HG02852 (cell line): ENCODE measurements at regions not wholly inside any gene's neighbourhood (a gene's known extent, or its start where the extent isn't known, plus 50 kb on each side); places are given as distances from the start of the nearest gene placed in this dataset.
"Not testable (repeated sequence)": the region's sequence is repeated elsewhere in the genome, so short reads cannot be mapped to it uniquely, and the experiment has no call there.

Experiments used
- ATAC-seq: cut with Tn5 transposase; IDR thresholded peaks from one replicate; pipeline ENCODE4 v1.9.1; 2021; ENCODE audit warnings: mild to moderate bottlenecking, moderate library complexity; ENCODE audit not compliant: unreplicated experiment

DNA sequence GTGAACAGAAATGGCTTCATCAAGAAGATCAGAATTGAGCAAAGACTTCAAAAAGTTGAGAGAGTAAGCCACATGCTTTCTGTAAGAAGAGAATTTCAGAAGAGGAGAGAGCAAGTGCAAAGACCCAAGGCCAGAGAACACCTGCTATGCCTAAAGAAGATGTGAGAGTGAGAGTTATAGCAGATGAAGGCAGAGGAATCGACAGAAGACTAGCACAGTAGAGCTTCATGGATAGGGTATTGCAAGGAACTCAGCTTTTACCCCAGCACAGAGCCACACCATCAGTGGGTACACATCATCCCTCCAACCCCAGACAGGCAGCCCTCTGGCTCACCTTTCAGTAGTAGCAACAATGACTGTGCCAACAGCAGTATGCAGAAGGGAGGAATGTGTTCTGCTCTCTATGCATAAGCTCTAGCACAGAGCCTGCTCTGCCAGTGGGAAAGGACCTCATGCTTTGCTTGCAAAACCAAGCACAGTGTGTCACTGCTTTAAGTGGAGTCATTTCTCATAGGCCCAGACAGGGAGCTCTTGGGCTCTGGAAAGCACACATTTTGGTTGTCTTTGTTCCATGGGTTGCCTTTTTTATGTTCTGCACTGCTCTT, 318.6 kb downstream of the NAF1 start:
- ATAC-seq: no peak

DNA sequence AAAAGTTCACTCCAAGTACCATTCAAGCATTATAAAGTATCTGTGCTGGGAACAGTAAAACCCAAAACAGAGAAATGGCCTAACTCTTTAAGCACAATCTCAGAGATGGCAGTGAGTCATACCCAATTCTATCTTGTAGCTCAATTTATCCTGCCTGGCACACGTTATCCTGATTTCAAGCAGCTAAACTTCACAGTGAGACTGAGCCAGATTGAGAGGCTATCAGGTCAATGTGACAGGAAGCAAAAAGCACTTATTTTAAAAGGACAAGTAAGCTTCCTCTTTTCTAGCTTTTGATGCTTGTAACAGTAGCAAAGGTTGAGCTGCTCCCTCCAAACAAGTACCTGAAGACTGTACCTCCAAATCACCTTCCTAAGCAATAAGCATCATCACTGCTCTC, 324.9 kb downstream of the NAF1 start:
- ATAC-seq: no peak

DNA sequence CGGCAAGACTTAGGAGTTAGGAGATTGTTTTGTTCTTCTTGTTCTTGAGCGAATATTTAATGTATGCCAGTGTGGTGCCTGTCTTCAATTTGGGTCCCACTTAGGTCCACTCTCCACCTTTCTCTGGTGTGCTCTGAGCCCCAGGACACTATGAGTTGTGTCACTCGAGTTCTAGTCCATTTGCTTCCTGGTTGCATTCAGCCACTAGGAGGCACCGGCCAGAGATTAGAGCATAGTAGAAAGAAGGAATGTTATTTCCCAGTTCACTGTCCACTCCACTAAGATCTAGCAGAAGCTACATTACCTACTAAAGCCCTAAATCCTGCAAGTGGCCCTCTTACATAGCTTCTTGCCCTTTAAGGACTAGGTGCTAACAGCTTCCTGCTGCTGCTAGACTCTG, 326.9 kb downstream of the NAF1 start:
- no peak for ATAC-seq

DNA sequence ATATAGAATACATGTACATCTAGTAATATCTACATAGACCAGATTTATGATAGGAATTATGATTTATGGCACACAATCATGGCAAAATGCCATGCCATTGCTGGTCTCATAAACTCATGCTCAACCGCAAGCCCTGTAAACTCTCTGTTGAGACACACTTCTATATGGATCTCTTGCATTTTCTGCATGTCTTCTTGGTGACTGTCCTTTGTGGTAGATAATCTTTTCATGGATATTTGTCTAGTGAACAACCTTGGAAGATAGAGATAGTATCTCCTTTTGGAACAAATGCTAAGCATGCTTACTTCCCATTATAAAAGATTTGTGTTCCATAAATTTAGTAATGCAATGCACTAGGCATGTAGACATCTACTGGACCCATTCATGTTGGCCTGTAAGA, 328.0 kb downstream of the NAF1 start:
- ATAC-seq: no peak

DNA sequence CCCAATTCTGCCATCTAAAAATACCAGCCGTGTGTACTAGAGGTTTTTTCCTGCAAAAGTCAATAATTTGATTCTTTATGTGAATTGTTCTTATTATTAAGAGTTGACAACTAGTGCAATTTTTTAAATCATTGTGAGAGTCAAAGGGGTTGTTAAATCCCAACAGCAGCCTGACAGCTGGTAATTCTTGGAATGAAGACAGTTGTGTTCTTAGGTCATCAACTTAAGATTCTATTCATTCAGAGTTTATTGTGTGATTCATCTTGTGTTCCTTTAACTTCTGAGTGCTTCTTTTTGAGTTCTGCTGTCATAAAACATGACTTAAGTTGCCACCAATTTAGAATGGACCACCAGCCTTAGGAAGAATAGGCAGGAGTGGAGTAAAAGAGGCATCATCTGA, 329.0 kb downstream of the NAF1 start:
- ATAC-seq: no peak

DNA sequence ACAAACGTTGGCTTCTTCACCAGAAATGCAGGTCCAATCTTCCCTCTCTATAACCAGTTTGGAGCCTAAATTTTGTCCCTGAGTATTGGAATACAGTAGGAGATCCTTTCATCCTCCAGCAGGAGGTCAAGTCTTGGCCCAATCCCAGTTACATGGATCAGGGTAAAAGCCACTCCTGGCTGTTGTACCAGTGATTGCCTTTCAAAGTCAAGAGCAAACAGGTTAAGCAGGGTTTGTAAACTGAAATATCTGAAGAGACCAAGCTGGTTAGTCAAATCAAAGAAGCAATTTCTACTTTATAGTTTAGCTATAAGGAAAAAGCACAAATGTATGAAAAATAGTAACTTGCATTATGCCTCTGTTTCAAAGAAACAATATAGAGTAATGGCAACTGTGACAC, 329.4 kb downstream of the NAF1 start:
- ATAC-seq: no peak

DNA sequence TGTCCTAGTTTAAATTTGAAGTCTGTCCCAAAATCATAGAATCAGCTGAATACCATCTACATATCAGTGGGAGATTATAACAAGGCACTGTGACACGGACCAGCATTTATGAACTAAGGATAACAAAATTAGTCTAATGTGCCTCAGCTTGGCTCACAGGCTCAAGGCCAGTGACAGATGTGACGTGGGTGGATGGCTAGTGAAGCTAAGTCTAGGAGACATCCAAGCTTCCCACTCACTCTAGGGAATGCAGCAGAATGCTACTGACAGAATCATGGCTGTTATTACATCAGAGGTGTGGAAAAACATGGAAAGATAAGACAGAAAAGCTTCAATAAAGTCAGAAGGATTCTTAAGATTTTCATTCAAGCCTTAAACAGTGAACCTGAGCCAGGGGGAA, 329.9 kb downstream of the NAF1 start:
- no peak for ATAC-seq

DNA sequence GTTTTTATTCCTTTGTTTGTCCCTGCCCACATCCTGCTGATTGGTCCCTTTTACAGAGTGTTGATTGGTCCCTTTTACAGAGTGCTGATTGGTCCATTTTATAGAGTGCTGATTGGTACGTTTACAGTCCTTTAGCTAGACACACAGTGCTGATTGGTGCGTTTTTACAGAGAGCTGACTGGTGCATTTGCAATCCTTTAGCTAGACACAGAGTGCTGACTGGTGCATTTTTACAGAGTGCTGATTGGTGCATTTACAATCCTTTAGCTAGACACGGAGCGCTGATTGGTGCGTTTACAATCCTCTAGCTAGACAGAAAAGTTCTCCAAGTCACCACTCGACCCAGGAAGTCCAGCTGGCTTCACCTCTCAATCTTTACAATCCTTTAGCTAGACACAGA, 330.4 kb downstream of the NAF1 start:
- not testable (repeated sequence) for ATAC-seq

DNA sequence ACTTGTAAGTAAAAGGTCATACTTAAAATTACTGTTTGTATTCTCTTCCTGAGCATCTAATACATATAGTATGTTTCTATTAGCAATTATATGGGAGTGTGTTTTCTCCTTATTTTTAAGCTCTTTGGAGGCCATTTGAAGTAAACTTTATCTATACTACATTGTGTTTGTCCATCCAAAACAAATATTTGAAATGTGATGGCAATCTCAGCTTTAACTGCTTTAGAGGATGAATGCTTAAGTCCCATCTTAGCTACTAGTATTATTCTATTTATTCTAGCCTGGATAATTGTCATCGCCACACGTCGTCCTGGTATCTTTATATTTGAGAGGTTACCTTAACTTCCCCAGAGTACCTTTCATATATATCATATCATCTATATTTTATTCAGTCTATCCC, 335.8 kb downstream of the NAF1 start:
- ATAC-seq: no peak

DNA sequence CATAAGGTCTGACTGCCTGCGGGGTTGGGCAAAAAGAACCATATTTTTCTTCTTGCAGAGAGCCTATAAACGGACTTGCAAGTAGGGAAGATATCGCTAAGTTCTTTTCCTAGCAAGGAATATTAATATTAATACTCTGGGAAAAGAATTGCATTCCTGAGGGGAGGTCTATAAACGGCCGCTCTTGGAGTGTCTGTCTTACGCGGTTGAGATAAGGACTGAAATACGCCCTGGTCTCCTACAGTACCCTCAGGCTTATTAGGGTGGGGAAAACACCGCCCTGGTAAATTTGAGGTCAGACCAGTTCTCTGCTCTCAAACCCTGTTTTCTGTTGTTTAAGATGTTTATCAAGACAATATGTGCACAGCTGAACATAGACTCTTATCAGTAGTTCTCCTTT, 349.3 kb downstream of the NAF1 start:
- not testable (repeated sequence) for ATAC-seq

DNA sequence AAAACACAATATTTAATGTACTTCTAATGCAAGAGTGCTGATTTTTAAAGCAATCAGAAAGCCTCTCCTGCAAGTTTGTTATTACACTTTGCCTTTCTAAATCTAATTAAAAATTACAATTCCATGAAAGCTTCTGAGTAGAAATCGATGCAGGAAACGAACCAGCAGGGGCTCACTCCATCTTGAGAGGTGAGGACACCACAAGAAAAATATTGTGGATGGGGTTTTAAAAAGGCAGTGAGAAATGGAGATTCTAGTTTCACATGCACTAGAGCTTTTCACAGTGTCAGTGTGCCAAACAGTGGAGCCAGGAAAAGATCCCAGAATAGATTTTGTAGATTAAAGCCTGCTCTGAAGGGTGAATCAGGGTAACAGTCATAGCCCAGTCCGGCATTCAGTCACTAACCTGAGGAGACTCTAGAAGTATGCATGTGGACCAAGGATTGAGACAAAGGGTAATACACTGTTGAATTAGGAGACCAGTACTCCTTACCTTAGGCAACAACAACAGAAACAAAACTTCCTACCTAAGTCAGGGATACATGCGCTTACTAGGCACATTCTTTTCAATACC, 362.3 kb downstream of the NAF1 start:
- ATAC-seq: no peak

DNA sequence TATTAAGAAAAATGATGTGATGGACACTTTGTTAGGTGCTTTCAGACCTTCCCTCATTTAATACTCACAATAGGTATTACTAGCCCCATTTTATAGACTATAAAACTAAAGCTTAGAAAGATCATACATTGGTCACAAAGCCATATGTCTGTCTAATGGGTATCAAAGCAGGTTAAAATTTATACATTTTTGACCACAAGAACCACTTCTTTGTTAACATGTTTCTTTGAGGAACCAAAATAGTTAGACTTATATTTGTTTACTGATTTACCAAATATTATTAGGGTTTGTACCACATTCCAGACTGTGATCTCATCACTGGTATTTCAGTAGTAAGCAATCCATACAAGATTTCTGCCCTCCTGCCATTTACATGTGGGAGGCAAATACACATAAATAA, 363.3 kb downstream of the NAF1 start:
- ATAC-seq: no peak

DNA sequence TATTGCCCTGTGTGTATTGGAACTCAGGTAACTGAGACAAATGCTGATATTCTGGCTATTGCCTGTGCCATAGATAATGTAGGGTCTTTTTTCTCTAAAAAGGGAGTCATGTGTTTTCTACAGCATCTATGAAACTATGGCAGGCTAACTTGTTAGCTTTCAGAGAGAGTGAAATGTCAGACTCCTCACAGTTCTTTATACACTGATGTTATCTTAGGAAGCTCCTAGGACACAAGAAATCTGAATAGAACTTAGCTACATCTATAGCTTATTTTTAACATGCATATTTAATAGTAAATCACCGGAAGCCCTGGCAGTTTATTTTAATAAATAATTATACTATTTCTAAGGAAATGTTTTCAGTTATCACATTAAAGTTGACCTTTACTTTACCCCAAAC, 369.6 kb downstream of the NAF1 start:
- no peak for ATAC-seq

DNA sequence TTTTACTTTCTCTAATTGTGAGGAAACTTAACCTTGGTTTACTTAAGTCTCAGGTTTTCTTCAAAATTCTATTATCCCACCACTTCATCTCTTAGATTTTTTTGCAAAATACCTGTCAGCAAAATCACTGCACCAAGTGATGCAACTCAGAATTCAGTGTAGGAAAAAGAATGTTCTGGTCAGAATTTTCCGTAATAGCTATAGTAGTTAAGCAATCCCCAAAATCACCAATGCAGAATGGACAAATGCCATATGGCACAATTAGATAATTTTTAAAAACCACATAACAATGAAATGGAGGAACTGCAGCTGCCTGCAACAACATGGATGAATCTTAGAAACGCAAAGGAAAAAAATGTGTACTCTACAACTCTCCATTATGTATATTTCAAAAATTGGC, 373.1 kb downstream of the NAF1 start:
- no peak for ATAC-seq

DNA sequence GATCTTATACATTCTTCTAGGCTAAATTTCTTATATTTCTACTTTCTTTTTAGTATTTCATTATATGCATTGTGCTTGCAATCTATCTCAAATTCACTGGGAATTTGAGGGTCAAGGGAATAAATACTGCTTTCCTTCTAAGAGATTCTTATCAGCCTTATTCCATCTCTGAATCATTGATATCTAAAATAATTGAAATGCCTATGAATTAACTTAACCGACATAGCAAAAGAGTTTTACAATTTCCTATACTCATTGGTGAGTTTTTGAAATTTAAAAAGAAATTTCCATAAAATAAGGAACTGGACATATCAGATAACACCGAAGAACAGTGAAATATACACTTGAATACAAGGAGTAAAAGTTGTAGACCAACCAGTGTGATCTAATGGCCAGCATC, 373.7 kb downstream of the NAF1 start:
- no peak for ATAC-seq

DNA sequence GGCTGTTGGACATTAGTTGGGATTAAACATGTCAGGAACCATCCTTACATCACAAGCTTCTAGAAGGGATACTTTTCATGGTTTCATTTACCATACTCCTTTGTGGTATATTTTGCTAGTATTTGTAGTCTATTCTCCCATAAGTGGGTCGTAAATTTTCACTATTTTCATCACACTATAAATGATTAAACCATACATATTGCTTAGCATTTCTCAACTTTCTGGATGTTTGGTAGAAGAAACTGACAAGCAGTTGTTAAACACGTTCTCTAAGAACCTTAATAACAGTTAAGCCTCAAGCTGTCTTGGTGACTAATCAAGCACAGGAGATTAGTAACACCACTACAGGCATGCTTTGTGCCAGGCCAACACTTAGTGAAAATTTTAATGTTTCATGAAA, 375.5 kb downstream of the NAF1 start:
- ATAC-seq: no peak

DNA sequence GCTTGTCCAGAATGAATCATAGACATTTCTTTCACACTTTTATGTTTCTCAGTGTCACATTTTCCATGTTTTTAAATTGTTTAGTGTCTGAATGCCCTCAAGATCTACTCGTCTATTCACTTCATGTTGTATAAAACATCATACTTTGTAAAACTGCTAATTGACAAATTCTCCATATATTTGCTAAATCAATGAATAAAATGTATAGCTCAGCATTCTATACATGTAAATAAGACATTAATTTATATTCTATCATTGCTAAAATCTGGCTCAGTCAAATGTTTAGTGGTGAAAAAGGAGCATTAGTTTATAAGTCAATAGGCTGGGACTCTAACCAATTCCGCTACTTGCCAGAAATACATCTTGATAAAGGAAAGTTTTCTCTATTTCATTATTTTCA, 379.6 kb downstream of the NAF1 start:
- no peak for ATAC-seq

DNA sequence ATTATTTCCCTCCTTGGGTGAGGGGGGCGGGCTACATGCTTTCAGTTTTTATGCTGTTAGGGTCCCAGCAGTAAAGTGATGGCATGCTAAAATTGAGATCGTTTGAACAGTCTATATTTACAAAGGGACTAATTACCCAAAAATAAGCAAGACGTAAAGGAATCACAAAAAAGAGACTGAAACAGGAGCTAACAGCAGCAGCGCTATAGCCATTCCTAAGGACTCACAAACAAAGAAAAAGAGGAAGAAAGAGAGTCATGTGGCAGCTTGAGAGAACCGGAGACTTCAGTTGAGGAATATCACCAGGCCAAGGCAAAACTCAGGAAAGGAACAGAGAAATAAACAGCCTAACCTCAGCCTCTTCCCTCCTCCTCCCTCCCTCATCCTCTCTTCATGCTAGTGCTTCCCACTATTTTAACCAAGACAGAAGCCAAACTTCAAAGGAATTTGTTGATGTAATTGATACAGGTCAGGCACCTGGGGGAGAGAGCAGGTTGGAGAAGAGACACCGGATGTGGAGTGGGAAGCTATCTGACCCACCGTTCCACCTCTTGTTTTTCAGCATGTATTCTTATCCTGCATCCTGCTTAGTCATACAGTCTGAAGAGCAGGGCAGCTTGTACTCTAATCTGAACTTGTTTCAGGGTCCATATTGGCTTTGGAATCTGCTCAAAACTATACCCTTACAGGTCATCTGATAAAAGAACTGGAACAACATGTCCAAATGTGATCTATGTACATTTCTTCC, 383.7 kb downstream of the NAF1 start:
- no peak for ATAC-seq

DNA sequence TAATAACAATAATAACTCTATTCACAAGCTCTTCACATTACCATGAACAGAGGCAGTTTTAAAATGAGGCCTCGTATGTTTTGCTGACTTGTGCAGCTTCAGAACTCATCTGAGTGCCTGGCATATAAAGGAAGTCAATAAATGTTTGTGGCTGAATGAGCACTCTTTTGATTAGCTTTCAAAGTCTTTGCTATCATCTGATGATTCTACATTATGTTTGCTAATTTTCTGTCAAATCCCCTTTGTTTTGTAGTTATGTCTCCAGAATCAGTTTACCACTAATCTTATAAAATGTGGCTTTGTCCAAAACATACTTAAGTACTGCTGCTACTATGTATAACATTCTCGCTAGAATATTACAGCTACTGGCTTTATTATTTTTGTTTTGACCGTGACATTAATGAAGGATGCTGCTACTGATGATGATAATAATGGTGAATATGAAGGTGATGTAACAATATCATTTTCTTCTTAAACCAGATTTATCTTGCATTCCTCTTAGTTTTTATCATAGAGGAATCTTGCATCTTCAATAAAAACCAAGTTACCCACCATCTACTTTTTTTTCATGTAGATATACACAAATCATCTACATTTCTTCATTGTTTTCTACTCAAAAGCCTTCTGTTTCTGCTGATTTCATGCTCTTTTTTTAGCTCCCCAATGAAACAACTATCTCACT, 384.5 kb downstream of the NAF1 start:
- no peak for ATAC-seq

DNA sequence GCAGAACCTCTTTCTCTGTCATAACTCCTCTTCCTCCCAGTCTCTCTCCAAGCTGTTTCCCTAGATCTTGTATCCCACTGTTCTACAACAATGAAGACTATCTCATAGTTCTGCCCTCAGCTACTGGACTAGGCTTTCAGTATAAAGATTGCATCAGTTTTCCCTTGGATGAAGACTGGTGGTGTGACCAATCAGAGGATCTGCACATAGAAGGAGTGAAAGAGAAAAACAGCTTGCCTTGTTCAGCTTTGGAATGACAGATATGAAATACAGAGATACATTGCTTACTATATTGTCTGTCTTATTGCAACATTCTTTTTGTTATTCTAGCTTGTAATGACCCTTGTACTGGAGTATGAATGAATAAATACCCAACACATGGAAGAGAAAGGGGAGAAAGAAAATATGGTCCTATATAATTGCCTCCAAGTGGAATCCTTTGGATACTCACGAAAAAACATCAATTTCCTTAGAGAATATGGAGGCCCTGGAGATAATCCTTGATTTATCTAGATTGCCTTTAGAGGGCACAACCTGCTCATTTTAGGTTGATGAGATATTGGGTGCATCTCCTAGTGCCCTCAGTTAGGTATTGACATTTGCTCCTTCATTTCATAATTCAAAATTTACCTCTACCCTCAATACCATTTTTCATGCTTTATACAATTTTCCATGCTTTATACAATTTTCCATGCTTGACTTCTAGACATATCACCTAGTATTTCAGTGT, 395.8 kb downstream of the NAF1 start:
- ATAC-seq: no peak

DNA sequence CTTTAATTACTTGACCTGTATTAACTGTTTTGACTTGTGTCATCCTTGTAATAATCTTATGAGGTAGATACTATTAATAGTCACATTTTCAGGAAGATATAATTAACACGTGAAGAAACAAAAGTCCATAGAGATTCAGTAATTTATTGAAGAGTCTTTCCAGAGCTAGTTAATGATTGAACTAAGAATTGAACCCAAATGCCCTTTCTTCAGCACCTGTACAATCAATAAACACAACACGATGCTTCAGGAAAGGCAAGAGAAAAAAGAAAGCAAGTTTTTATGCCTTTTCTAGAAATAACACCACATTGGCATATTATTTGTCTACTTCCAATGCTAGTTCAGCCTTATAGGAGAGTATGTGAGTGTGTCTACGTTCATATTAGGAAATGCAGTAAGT, 399.6 kb downstream of the NAF1 start:
- no peak for ATAC-seq
